Ovary (tissue), 7 donors: ENCODE measurements at regions not wholly inside any gene's neighbourhood (a gene's known extent, or its start where the extent isn't known, plus 50 kb on each side); places are given as distances from the start of the nearest gene placed in this dataset.

Experiments used
- DNase-seq, 5 donors: peaks; one replicate each; pipeline ENCODE4 v3.0.0-alpha.2; 2019 to 2020
- H3K27ac ChIP-seq, 2 donors: fragments of 200-600 bp; one replicate each; pipeline versions ENCODE4 v1.5.1 to v1.8.0; 2019 to 2022
- H3K27me3 ChIP-seq: fragments of 200-600 bp; one replicate; pipeline ENCODE4 v1.8.0; 2022
- H3K36me3 ChIP-seq: fragments of 200-600 bp; sonication (generic); one replicate; pipeline ENCODE4 v1.5.1; 2019
- H3K4me1 ChIP-seq: one replicate; pipeline ENCODE4 v1.8.1; 2013; ENCODE audit warnings: mild to moderate bottlenecking, moderate library complexity; ENCODE audit not compliant: insufficient read depth
- H3K4me3 ChIP-seq: fragments of 200-600 bp; sonication (generic); one replicate; pipeline ENCODE4 v1.5.1; 2017
- H3K9me3 ChIP-seq, 2 donors: fragments of 200-600 bp in 1 of 2; sonication (generic) in 1 of 2; one replicate each; pipeline versions ENCODE4 v1.5.1 to v1.8.1; 2013 to 2019; ENCODE audit warnings: mild to moderate bottlenecking in 1 of 2, moderate library complexity in 1 of 2
- EP300 ChIP-seq: sonication (generic); formaldehyde crosslinking; IDR thresholded peaks from one replicate; pipeline ENCODE4 v1.6.1; 2017; ENCODE audit warnings: antibody characterized with exemption
- POLR2A ChIP-seq: fragments of 450-650 bp; IDR thresholded peaks from one replicate; pipeline ENCODE4 v1.6.1; 2017; ENCODE audit warnings: antibody characterized with exemption, mild to moderate bottlenecking, moderate library complexity
- WGBS, 3 donors: extraction: QIAGEN DNeasy Blood & Tissue Kit in 1 of 3; methylation state at CpG; one replicate each; pipeline versions ENCODE4 v1.1.5 to v1.1.7; 2013 to 2017; 5-methylcytosine and 5-hydroxymethylcytosine counted together
- intact Hi-C, 4 donors: fragments of 100-400 bp; cut with DNase I; formaldehyde crosslinking; loops; one replicate each; pipeline versions ENCODE4 v1.11.0 to v1.15.1; 2022 to 2023
- TF ChIP-seq, protein P1 (sequence below), 3 donors: fragments of 450-650 bp in 2 of 3; fragments of 200-600 bp in 1 of 3; IDR thresholded peaks; one replicate each; pipeline versions ENCODE4 v1.5.1 to v1.8.0; 2016 to 2022; ENCODE audit warnings: antibody characterized with exemption in 3 of 3, mild to moderate bottlenecking in 1 of 3
- donor health status: DM: no; HTN: no; CAD: no; lungs with moderate emphysema.
- donor health status: DM: no; HTN: no; CAD: no.
- donor health status: Bipolar disorder and iron deficiency.
- donor health status: DM: no; HTN: no; CAD: no.
- donor health status: DM: yes; HTN: yes; CAD: no.

DNA sequence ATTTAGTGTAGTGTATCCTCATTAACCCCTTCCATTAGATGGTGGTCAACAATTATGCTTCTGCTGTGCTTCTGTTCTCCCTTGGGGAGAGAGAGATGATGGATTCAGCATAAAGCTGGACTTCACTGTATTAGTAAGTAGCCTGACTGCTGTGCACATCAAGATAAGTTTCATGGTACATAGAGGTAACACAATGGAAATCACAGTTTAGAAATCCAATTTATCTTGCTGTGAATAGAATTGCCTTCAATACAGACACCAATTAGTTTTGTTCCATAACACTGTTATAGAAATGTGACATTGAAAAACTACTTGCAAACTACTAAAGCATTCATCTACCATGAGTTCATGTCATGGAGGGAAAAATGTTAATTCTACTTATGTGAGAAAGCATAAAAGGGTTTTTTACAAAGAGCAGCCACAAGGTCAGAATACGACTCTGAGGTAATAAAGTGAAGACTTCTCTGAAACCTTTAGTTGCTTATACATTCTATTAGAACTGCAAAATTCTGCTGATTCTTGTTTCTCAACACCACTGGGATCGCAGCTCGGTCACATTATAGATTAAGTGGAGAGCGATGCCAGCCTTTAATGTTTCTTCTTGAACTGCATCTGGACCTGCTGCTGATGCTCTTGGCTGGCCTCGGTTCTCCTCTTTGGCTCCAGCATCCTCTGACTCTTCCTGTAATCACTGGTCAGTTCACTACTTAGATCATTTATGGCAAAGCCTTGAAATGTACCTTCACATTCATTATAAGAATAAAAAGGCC lies 190.8 kb downstream of the ATP23 start:
- Histone ChIP-seq H3K4me3 (no peak overlapping the region), H3K36me3 (no peaks in the 10 kb centered on the region), H3K4me1 (no peaks in the 10 kb centered on the region), H3K27ac (no peak overlapping the region), H3K9me3 (no peaks in the 10 kb centered on the region), H3K27me3 (no peaks in the 10 kb centered on the region)
- intact Hi-C loops = no loop called here
- 79 to 84% (median 82%) methylated on average over 5 of the region's 5 CpGs for WGBS, 3 donors
- DNase-seq = no peak
- TF ChIP-seq, protein P1, sequence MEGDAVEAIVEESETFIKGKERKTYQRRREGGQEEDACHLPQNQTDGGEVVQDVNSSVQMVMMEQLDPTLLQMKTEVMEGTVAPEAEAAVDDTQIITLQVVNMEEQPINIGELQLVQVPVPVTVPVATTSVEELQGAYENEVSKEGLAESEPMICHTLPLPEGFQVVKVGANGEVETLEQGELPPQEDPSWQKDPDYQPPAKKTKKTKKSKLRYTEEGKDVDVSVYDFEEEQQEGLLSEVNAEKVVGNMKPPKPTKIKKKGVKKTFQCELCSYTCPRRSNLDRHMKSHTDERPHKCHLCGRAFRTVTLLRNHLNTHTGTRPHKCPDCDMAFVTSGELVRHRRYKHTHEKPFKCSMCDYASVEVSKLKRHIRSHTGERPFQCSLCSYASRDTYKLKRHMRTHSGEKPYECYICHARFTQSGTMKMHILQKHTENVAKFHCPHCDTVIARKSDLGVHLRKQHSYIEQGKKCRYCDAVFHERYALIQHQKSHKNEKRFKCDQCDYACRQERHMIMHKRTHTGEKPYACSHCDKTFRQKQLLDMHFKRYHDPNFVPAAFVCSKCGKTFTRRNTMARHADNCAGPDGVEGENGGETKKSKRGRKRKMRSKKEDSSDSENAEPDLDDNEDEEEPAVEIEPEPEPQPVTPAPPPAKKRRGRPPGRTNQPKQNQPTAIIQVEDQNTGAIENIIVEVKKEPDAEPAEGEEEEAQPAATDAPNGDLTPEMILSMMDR (IDR thresholded peaks at IDR 0.05) = no peak
- TF ChIP-seq POLR2A = no peak
- TF ChIP-seq EP300 = no peak

DNA sequence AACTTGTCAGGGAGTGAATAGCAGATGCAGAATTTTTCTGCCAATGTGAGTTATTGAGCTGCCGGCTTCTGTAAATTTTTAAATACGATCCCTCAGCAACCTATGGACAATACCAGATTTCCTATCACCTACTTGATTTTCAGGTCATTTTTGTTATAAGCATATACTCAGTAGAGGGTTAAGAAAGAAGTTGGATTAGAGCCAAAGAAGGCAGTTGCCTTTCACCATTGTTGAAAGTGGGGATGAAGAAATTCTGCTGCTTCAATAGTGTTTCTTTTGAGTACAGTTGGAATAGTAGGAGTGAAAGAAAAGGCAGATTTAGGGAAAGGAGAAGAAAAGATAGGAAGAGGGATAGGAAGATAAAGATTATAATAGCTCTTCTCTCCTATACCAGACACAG lies 197.1 kb downstream of the ATP23 start:
- intact Hi-C loops = no loop called here
- no peak for TF ChIP-seq POLR2A
- TF ChIP-seq, protein P1 (IDR thresholded peaks at IDR 0.05) = no peak
- TF ChIP-seq EP300 = no peak
- 35 to 52% (median 39%) methylated on average over 2 of the region's 2 CpGs for WGBS, 3 donors
- Histone ChIP-seq H3K36me3 (no peaks in the 10 kb centered on the region), H3K4me3 (no peak overlapping the region), H3K4me1 (no peaks in the 10 kb centered on the region), H3K27me3 (no peaks in the 10 kb centered on the region), H3K9me3 (no peaks in the 10 kb centered on the region), H3K27ac (no peak overlapping the region)
- no peak for DNase-seq

DNA sequence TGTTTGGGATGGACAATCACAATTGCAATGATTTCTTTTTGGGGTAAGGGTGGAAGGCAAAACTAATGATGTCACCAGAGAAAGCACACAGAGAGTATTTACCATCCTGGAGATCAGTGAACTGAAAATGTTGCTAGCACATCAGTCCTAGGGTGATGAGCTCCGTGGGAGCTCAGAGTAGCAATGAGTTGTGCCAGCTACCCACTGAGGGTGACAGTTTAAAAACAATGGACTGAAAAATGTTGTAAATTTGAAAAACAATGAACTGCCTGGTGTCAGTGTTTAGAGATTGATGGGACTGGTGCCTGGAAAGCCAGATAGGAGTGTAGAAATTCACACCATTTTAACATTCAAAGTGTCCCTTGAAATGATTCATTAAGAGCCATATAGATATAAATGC lies 198.5 kb downstream of the ATP23 start:
- DNase-seq = no peak
- H3K9me3 ChIP-seq = no peaks in the 10 kb centered on the region
- no peaks in the 10 kb centered on the region for H3K27me3 ChIP-seq
- TF ChIP-seq, protein P1 (IDR thresholded peaks at IDR 0.05) = no peak
- TF ChIP-seq POLR2A = no peak
- no peak for TF ChIP-seq EP300
- no peak overlapping the region for H3K27ac ChIP-seq
- no peaks in the 10 kb centered on the region for H3K4me1 ChIP-seq
- intact Hi-C loops = no loop called here
- H3K4me3 ChIP-seq = no peak overlapping the region
- H3K36me3 ChIP-seq = no peaks in the 10 kb centered on the region
- 32 to 57% (median 53%) methylated on average over 1 of the region's 1 CpG for WGBS, 3 donors

DNA sequence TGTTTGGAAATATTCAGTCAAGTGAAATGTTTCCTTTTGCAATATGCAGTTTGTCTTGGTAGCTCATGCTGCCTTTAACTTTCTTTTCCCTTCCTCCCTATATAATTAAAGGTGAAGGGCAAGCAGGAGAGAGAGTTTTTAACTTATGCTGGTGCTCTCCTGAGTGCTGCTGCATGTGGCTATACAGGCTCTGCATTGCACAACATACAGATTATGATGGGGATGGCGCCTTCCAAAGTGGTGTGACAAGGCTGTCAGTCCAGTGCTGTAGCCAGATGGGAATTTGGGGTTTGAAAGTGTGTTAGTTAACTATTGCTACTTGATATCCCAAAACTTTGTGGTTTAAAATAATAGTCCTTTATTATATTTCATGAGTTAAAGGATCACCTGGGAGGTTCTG lies 199.0 kb downstream of the ATP23 start:
- Histone ChIP-seq H3K27ac (no peak overlapping the region), H3K4me3 (no peak overlapping the region), H3K9me3 (no peaks in the 10 kb centered on the region), H3K36me3 (no peaks in the 10 kb centered on the region), H3K4me1 (no peaks in the 10 kb centered on the region), H3K27me3 (no peaks in the 10 kb centered on the region)
- 73 to 96% (median 83%) methylated on average over 1 of the region's 1 CpG for WGBS, 3 donors
- DNase-seq = no peak
- TF ChIP-seq, protein P1 (IDR thresholded peaks at IDR 0.05) = no peak
- TF ChIP-seq EP300 (no peak), POLR2A (no peak)
- intact Hi-C loops = no loop called here
